ENCODE measurements at regions not wholly inside any gene's neighbourhood (a gene's known extent, or its start where the extent isn't known, plus 50 kb on each side); places are given as distances from the start of the nearest gene placed in this dataset.

DNA sequence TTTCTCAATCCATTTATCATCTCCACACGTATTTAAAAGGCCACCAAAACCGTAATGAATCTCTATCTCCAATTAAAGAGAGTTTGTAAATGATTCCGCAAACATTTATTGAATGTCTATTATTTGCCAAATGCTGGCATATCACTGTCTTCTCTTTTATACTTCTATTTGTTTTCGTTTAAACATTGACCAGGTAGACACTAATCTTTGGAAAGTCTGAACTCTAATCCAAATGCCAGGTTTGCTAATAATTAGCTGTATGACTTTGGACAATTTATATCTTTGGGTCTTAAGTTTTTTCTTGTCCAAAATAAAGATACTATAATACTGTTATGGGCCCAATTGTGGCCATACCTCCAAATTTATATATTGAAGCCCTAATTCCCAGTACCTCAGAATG lies 299.2 kb upstream of the TBX18 start:
- no peak overlapping the region for H2AFZ ChIP-seq (replicated peaks; ENCODE audit: low read length, poor library complexity)
- no peak overlapping the region for H3K27ac ChIP-seq (ENCODE audit: insufficient read depth, low read length)
- WGBS, 2 experiments (ENCODE audit: extremely low coverage in 2 of 2, insufficient read length in 1 of 2): no CpG with 5 or more reads among the region's 4 CpGs
- H3K9me1 ChIP-seq (ENCODE audit: insufficient read depth, low read length): no peaks in the 10 kb centered on the region
- no peak overlapping the region for H3K14ac ChIP-seq (replicated peaks; ENCODE audit: low read depth, low read length)
- H3K9me3 ChIP-seq (ENCODE audit: control insufficient read depth, insufficient read depth, low read length): no peaks in the 10 kb centered on the region
- no peak overlapping the region for H2AK5ac ChIP-seq (ENCODE audit: low read depth, low read length)
- H4K20me1 ChIP-seq (ENCODE audit: insufficient read depth, low read length): no peaks in the 10 kb centered on the region
- in situ Hi-C loops (cut with MboI; ENCODE audit: low sequenced_read_pairs) (no loop called here), dilution Hi-C loops (cut with HindIII; ENCODE audit: low sequenced_read_pairs, unreplicated experiment) (no loop called here), intact Hi-C loops (cut with micrococcal nuclease) (loop anchor here (10.0 kb wide), 1 partner anchor 219 kb away; no protein-coding TSS in a partner anchor)
- ChIA-PET CTCF (no interaction called here), POLR2A (ENCODE audit: unreplicated experiment) (no interaction called here)
- H2AK9ac ChIP-seq (replicated peaks; ENCODE audit: low read depth, low read length, poor library complexity): no peak overlapping the region
- H3K4me2 ChIP-seq (ENCODE audit: low read depth, low read length): no peak overlapping the region
- no peak overlapping the region for H3K9ac ChIP-seq (ENCODE audit: low read depth, low read length)
- no peaks in the 10 kb centered on the region for H3K79me1 ChIP-seq (ENCODE audit: low read depth in 1 of 2, low read length in 2 of 2)
- H3K27me3 ChIP-seq (ENCODE audit: control insufficient read depth, insufficient read depth, low read length): no peaks in the 10 kb centered on the region
- H3K56ac ChIP-seq (ENCODE audit: extremely low read depth, insufficient read depth, low read length): no peak overlapping the region
- ATAC-seq (ENCODE audit: low read depth) (no peak), DNase-seq (no peak)
- H4K8ac ChIP-seq (ENCODE audit: low read depth in 2 of 2, low read length in 2 of 2): no peak overlapping the region
- H3K4me1 ChIP-seq (ENCODE audit: control insufficient read depth, insufficient read depth, low read length): no peaks in the 10 kb centered on the region
- no peak overlapping the region for H2BK15ac ChIP-seq (ENCODE audit: low read depth, low read length)
- no peak overlapping the region for H4K91ac ChIP-seq (ENCODE audit: insufficient read depth, low read depth, low read length)
- no peak for TF ChIP-seq SMC3 (IDR thresholded peaks at IDR 0.05; ENCODE audit: low read depth, low read length)
- no peak for TF ChIP-seq MAFK (IDR thresholded peaks at IDR 0.05; ENCODE audit: low read depth, low read length)
- no peak for TF ChIP-seq CEBPB (IDR thresholded peaks at IDR 0.05; ENCODE audit: low read depth, low read length)
- no peak for TF ChIP-seq RFX5 (IDR thresholded peaks at IDR 0.05; ENCODE audit: low read depth, low read length)
- no peak overlapping the region for H3K23ac ChIP-seq (ENCODE audit: low read depth, low read length)
- BruUV-seq (replicated peaks): no TSS peak
- no peak overlapping the region for H3K18ac ChIP-seq (ENCODE audit: low read depth, low read length)
- no peak overlapping the region for H4K5ac ChIP-seq (ENCODE audit: low read depth, low read length)
- H3K4ac ChIP-seq (ENCODE audit: low read depth, low read length): no peak overlapping the region
- no peak overlapping the region for H2BK5ac ChIP-seq (ENCODE audit: low read depth, low read length, poor library complexity, severe bottlenecking)
- H3K4me3 ChIP-seq (ENCODE audit: insufficient read depth, low read depth, low read length): no peak overlapping the region
- no peak overlapping the region for H2BK120ac ChIP-seq (ENCODE audit: low read depth, low read length)
- no peak overlapping the region for H2BK20ac ChIP-seq (ENCODE audit: low read depth, low read length)
- H3K36me3 ChIP-seq (ENCODE audit: control insufficient read depth, insufficient read depth, low read length): no peaks in the 10 kb centered on the region

Data from IMR-90 (cell line).